ENCODE measurements at regions not wholly inside any gene's neighbourhood (a gene's known extent, or its start where the extent isn't known, plus 50 kb on each side); places are given as distances from the start of the nearest gene placed in this dataset.

GRCh38 chr2:4445821-4446220 lies 742.4 kb downstream of the DCDC2C start:
- TF ChIP-seq ZMYM2 (CRISPR knock-in tag; IDR thresholded peaks at IDR 0.05) (no peak), CTCF (CRISPR knock-in tag; IDR thresholded peaks at IDR 0.05) (no peak), CBX5 (CRISPR knock-in tag; IDR thresholded peaks at IDR 0.05; ENCODE audit: borderline replicate concordance) (no peak), TRIM22 (IDR thresholded peaks at IDR 0.05) (no peak)
